ENCODE measurements at regions not wholly inside any gene's neighbourhood (a gene's known extent, or its start where the extent isn't known, plus 50 kb on each side); places are given as distances from the start of the nearest gene placed in this dataset.

DNA sequence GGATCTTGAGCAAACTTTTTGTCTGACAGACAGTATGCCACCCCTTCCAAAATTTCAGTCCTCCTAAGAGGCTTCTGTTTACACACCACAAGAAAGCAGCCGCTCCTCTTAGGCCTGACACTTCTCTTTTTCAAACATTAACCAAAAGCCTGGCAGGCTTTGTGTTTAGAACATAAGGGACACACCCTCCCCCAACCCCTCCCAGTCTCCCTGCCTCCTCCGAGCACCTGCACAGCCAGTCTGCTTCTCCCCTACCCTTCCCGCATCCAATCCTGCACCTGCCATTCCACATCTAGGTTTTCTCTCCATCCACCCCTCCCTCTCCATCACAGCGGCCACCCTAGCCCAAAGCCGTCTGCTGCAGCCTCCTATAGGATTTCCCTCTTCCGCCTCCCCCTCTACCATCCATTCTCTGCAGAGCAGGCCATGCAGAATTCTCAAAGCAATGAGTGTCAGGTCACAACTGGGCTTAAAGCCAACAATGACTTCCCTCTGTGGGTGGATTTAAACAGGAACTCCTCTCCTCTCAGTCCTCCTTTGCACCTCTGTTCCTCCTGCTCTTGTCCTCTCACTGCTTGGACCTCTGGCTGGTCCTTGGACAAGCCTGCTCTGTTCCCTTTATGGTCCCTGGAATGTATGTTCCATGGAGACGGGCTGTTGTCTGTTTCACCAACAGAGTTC lies 478.2 kb downstream of the NPHP4 start:
- DNase-seq = no peak

- DNase-seq = no peak
Observed at GRCh38 chr1:5513179-5513578, 479.0 kb downstream of the NPHP4 start.

DNA sequence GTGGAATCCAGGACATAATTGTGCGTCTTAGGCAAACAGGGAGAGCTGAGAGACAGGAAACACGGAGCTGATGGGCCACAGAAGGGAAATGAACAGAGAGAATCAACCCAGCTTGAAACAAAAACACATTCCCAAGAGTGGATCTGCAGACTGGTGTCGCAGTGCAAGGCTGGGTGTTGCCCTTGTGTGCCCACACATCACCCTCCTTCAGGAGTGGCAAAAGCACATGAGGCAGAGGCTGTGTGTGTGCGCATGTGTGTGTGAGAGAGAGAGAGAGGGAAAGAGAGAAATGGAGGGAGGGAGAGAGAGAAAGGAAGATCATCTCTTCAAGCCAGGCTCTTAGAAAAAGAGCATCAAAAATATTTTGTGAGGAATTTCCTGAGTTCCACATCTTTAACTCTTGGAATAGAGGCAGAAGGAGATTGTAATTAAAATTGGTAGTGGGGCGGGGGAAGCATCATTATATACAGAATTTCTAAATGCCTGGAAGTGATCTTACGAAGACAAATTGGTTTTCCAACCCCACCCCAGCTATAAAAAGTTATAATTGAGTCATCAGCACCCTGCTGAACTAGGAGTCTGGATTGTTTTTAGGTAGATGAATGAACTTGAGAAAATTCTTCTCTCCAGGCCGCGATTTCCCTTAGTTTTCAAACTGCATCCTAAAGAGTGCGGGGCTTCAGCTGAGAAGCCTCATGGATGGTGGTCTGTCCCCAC lies 480.7 kb downstream of the NPHP4 start:
- no peak for DNase-seq

- peak; percentile 2 for DNase-seq
Observed at GRCh38 chr1:5509664-5510452, 482.4 kb downstream of the NPHP4 start.

GRCh38 chr1:5508669-5509330 lies 483.4 kb downstream of the NPHP4 start:
- DNase-seq = no peak

DNA sequence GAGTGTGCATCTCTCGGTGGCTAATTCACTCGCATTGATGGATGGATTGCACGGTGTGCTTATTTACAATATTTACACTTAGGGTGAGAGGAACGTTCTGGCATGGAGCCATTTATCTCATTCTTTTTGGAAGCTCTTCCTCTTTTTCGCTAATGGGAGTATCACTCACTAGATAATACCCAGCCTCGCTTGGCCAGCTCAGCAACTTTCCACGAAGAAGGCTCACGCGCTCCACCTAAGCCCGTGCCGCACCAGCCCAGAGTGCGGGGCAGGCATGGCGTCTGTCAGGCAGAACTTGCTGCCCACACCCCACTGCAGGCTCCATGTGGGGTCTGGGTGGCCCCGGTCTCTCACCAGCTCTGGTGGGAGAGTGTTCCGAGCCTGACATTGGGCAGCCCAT lies 484.9 kb downstream of the NPHP4 start:
- DNase-seq = no peak

- no peak for DNase-seq
Observed at GRCh38 chr1:5506634-5507033, 485.6 kb downstream of the NPHP4 start.

- no peak for DNase-seq
Observed at GRCh38 chr1:5505944-5506343, 486.3 kb downstream of the NPHP4 start.

DNA sequence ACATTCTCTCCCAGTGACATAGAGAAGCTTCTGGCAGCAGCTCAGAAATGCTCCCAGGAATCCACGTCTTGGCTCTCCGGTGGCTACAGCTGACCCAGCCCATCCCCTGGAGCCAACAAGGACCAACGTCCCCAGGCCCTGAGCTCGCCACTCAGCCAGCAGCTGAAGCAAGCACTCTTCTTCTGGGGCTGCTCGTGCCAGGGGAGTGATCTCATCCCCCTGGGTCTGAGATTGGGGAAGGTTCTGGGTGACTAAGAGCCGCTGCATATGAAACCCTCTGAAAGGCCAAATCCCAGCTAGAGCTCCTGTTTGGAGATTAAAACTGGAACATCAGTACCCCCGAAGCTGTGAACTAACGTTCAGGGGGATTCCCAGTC lies 487.9 kb downstream of the NPHP4 start:
- no peak for DNase-seq

DNA sequence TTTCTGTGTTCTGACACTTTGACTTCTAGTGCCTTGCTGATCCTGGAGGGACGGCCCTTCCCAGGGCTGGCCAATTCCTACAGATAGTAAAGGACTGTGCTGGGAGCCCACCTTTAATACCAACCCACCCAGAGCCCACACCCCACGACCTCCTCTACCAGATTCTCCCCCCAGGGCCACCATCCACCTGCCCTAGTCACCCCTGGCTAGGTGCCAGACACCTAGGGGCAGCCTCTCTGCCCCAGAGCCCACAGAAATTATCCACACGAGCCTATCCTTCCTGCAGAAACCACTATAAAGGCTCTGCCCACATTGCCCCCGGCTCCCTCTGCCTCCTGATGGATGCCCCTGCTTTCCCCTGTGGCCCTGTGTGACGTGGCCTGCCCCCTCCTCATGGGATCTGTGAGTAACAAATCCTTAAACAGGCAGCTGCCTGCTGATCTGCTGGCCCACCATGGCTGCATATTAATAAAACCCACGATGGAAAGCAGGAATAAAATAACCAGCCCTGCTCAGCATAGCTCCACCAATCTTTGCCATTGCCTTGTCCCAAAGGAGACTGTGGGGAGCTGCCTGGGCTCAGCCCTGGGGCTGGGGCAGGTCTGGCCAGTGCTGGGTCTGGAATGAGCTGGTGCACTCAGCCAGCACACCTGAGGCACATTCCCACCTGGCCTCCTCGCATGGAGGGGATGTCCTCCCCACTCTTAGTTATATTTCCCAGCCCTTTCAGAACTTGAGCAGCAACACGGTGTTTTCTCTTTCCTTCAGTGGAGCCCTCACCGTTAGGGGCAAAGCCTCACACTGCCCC lies 488.5 kb downstream of the NPHP4 start:
- no peak for DNase-seq

GRCh38 chr1:5502311-5503194 lies 489.7 kb downstream of the NPHP4 start:
- DNase-seq = no peak

- no peak for DNase-seq
Observed at GRCh38 chr1:5501206-5501930, 490.9 kb downstream of the NPHP4 start.

- no peak for DNase-seq
Observed at GRCh38 chr1:5500541-5500940, 491.7 kb downstream of the NPHP4 start.

DNA sequence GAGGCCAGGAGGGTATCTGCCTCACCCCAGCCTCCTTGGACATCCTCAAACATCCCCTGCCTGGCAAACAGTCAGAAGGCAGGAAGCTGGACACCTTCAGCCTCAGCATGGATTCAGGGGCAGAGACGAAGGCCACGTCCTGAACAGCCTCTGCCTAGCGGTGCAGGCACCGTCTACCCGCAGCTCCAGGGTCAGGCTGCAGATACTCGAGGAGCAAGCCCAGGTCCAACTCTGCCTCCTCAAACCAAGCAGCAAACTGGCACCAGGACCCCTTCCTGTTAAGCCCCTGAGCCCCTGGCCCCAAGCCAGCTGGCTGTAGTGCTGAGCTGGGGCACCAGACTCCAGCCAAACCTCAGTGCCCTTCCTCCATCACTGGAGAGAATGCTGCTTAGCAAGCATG lies 494.7 kb downstream of the NPHP4 start:
- DNase-seq = no peak

- DNase-seq = no peak
Observed at GRCh38 chr1:5495596-5496410, 496.4 kb downstream of the NPHP4 start.

DNA sequence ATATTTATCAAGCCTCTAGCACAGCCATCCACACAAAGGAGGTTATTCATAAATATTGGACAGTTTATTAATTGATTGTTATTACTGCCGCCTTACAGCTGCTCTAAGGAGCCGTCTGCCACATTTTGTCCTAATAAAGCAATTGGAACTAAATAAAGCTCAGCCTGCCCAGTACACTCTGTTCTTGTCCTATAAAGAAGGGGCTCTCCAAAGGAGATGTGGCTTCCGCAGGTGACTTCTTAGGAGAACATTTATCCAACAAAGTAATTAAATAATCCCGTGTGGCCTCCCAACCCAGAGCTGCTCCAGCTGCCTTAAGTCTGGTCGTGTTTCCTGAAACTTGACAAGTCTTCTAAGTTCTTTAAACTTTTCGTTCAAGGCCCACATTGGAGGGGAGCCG lies 497.7 kb downstream of the NPHP4 start:
- DNase-seq = no peak

- DNase-seq = no peak
Observed at GRCh38 chr1:5493851-5494311, 498.3 kb downstream of the NPHP4 start.

GRCh38 chr1:5493275-5493674 lies 498.9 kb downstream of the NPHP4 start:
- no peak for DNase-seq

DNA sequence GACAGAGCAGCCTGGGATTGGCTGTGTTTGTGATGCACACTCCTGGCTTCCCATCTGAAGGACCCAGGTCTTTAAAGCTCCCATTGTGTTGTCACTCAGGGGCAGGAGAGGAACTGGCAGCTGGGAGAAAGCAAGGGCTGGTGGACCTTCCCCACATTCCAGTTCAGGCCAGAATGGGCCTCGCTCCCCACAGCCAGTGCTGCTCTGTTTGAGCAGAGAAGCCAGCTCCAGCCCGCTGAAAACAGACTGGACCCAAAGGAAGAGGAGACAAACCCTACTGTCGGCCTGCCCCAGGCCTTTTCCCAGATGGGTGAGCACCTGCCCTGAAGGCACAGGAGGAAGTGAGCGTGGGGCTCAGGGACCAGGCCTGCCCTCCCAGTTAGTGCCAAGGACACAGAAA lies 499.4 kb downstream of the NPHP4 start:
- DNase-seq = no peak
